ENCODE measurements at regions not wholly inside any gene's neighbourhood (a gene's known extent, or its start where the extent isn't known, plus 50 kb on each side); places are given as distances from the start of the nearest gene placed in this dataset.
"Not testable (repeated sequence)": the region's sequence is repeated elsewhere in the genome, so short reads cannot be mapped to it uniquely, and the experiment has no call there.

DNA sequence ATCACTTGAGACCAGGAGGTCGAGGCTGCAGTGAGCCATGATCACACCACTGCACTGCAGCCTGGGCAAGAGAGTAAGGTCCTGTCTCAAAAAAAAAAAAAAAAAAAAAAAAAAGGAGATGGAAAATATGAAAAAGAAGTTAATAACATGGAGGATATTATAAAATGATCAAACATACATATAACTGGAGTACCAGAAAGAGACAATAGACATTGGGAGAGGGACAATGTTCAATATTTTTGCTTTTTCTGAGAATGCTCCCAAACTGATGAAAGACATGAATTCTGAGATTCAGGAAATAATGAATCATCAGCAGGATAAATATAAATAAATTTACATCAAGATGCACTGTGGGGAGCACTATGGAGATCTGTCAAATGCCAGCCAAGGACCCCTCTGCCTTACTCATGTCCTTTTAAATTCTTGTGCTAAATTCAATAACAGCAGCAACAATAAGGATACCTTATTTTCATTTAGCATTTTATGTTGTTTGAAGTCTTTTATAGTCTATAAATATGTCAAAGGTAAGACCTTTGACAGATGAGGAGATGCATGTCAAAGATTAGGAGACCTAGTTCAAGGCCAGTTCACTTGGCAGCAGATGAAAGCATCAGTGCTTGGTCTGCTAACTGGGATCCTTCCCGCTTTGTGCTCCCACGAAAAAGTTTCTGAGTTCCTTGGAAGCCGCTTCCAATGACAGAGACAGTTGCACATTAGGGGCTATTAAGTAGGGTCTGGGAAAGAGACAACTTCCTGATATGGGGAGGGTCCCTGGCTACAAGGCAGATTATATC is 97.7 kb downstream of the TLR5 start:
- no peak for TF ChIP-seq MYC (IDR thresholded peaks at IDR 0.05; ENCODE audit: low read depth, low read length)
- no peak for TF ChIP-seq POLR2A (IDR thresholded peaks at IDR 0.05; ENCODE audit: extremely low read depth, insufficient read length)
- TF ChIP-seq CTCF (IDR thresholded peaks at IDR 0.05; ENCODE audit: low read depth, low read length): no peak
- TF ChIP-seq MAX (IDR thresholded peaks at IDR 0.05; ENCODE audit: low read depth, low read length): no peak
- DNase-seq (ENCODE audit: low read depth): no peak
- H3K4me3 ChIP-seq (ENCODE audit: low read depth, low read length): no peak overlapping the region

- TF ChIP-seq POLR2A (IDR thresholded peaks at IDR 0.05; ENCODE audit: extremely low read depth, insufficient read length) (no peak), CTCF (IDR thresholded peaks at IDR 0.05; ENCODE audit: low read depth, low read length) (no peak), MYC (IDR thresholded peaks at IDR 0.05; ENCODE audit: low read depth, low read length) (no peak), MAX (IDR thresholded peaks at IDR 0.05; ENCODE audit: low read depth, low read length) (no peak)
- no peak for DNase-seq (ENCODE audit: low read depth)
- no peak overlapping the region for H3K4me3 ChIP-seq (ENCODE audit: low read depth, low read length)
Observed at GRCh38 chr1:223046011-223046410, 97.0 kb downstream of the TLR5 start.

- not testable (repeated sequence) for DNase-seq (ENCODE audit: low read depth); H3K4me3 ChIP-seq (ENCODE audit: low read depth, low read length)
Observed at GRCh38 chr1:223046463-223046862, 96.6 kb downstream of the TLR5 start.

GRCh38 chr1:223048026-223048425 is 95.0 kb downstream of the TLR5 start:
- TF ChIP-seq CTCF (IDR thresholded peaks at IDR 0.05; ENCODE audit: low read depth, low read length) (no peak), MAX (IDR thresholded peaks at IDR 0.05; ENCODE audit: low read depth, low read length) (no peak), POLR2A (IDR thresholded peaks at IDR 0.05; ENCODE audit: extremely low read depth, insufficient read length) (no peak)
- H3K4me3 ChIP-seq (ENCODE audit: low read depth, low read length): no peak overlapping the region
- DNase-seq (ENCODE audit: low read depth): no peak

DNA sequence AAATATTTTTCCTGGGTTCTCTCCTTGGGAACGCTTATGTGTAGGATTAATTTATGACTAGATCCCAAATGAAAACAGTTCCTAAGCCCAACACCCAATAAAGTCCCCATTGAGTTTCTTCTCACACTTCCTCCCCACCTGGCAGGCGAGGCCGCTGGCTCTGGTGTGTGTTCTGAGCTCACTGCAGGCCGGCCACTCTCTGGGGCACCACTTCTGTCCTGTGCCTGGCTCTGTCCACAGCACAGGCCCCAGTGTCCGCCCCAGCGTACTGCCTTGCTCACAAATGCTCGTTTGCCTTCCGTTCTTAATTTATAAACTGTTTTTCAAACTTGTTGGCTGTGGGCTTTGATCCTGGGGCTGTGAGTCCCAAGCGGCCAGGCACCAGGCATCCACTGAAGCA is 90.6 kb downstream of the TLR5 start:
- DNase-seq (ENCODE audit: low read depth): no peak
- no peak overlapping the region for H3K4me3 ChIP-seq (ENCODE audit: low read depth, low read length)
- TF ChIP-seq MYC (IDR thresholded peaks at IDR 0.05; ENCODE audit: low read depth, low read length) (no peak), MAX (IDR thresholded peaks at IDR 0.05; ENCODE audit: low read depth, low read length) (no peak), CTCF (IDR thresholded peaks at IDR 0.05; ENCODE audit: low read depth, low read length) (no peak), POLR2A (IDR thresholded peaks at IDR 0.05; ENCODE audit: extremely low read depth, insufficient read length) (no peak)

GRCh38 chr1:223052931-223053330 is 90.1 kb downstream of the TLR5 start:
- TF ChIP-seq MYC (IDR thresholded peaks at IDR 0.05; ENCODE audit: low read depth, low read length): no peak
- TF ChIP-seq POLR2A (IDR thresholded peaks at IDR 0.05; ENCODE audit: extremely low read depth, insufficient read length): no peak
- TF ChIP-seq CTCF (IDR thresholded peaks at IDR 0.05; ENCODE audit: low read depth, low read length): no peak
- TF ChIP-seq MAX (IDR thresholded peaks at IDR 0.05; ENCODE audit: low read depth, low read length): no peak
- no peak overlapping the region for H3K4me3 ChIP-seq (ENCODE audit: low read depth, low read length)
- no peak for DNase-seq (ENCODE audit: low read depth)

All from NB4 (cell line).